Right cardiac atrium (tissue), 5 donors: ENCODE measurements at regions not wholly inside any gene's neighbourhood (a gene's known extent, or its start where the extent isn't known, plus 50 kb on each side); places are given as distances from the start of the nearest gene placed in this dataset.

ENCODE experiments used
- ATAC-seq, 2 donors: fragments of 200-7000 bp; cut with Tn5 transposase; one replicate each; pipeline versions ENCODE4 v1.8.0 to v1.9.1; 2020; ENCODE audit warnings: moderate library complexity in 2 of 2, mild to moderate bottlenecking in 1 of 2
- DNase-seq, 3 donors: peaks; one replicate each; pipeline ENCODE4 v3.0.0-alpha.2; 2020
- H3K27ac ChIP-seq: one replicate; pipeline ENCODE4 v1.5.1; 2013; ENCODE audit warnings: mild to moderate bottlenecking, low read length, control low read depth, moderate library complexity
- H3K27me3 ChIP-seq: one replicate; pipeline ENCODE4 v1.6.1; 2013; ENCODE audit not compliant: control insufficient read depth, insufficient read depth
- H3K4me1 ChIP-seq: one replicate; pipeline ENCODE4 v1.6.1; 2013; ENCODE audit warnings: low read length; ENCODE audit not compliant: control insufficient read depth, insufficient read depth
- H3K4me3 ChIP-seq: one replicate; pipeline ENCODE4 v1.5.1; 2013; ENCODE audit warnings: low read length, control low read depth
- H3K9me3 ChIP-seq: one replicate; pipeline ENCODE4 v1.6.1; 2013; ENCODE audit warnings: low read length; ENCODE audit not compliant: control insufficient read depth
- WGBS: extraction: QIAGEN DNeasy Blood & Tissue Kit; methylation state at CpG from one replicate; pipeline ENCODE4 v1.1.7; 2013; 5-methylcytosine and 5-hydroxymethylcytosine counted together
- intact Hi-C, 4 donors: fragments of 100-400 bp; cut with DNase I; formaldehyde crosslinking; loops; one replicate each; pipeline versions ENCODE4 v1.11.0 to v1.14.0; 2022 to 2023
- donor health status: healthy with polysubstance abuse.
- donor health status: DM: no; HTN: yes; CAD: no.
- donor health status: DM: no; HTN: no; CAD: no.
- donor health status: DM: no; HTN: yes; CAD: no; lungs with severe emphysema.
- donor health status: DM: yes; HTN: yes; CAD: no.

DNA sequence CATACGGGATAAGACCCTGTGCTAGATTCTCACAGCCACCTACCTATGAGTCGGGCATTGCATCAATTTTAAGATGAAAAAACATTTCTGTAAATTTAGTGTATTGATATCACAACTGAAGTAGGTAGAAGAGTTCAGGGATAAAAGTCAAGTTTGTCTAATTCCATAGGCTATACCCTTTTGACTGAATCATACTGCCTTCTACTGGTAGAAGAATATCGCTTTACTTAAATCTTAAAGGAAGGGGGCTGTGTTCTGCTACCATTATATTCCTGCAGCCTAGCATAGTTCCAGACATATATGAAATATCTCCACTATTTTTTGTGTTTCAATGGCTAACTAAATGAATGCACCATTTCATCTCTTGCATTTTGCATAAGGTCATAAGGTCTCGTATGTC is 1128.6 kb downstream of the CDH8 start:
- Histone ChIP-seq H3K27me3 (no peaks in the 10 kb centered on the region), H3K27ac (no peak overlapping the region), H3K4me1 (no peaks in the 10 kb centered on the region), H3K9me3 (no peaks in the 10 kb centered on the region), H3K4me3 (no peak overlapping the region)
- intact Hi-C loops: no loop called here
- 77% methylated on average over 4 of the region's 4 CpGs for WGBS
- ATAC-seq (no peak), DNase-seq (no peak)

DNA sequence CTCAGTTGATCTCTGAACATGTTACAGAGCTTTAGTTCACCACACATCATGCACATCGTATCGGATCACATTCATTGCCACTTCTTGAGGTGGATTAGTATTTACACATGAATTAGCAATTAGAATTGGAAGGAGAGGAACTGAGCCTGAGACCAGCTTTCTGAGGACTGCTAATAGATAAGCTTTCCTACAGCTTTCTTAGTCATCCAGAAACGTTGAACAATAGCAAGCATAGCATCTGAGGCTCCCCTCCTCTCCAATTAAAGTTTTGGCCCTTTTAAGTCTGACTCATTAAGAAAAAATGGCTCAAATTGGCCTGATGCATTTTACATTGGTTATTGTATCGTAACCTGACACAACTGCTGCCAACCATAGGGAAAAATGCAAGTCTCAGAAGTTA is 1130.4 kb downstream of the CDH8 start:
- no peak overlapping the region for H3K27ac ChIP-seq
- no peak for DNase-seq
- no peak overlapping the region for H3K4me3 ChIP-seq
- H3K27me3 ChIP-seq: no peaks in the 10 kb centered on the region
- no peaks in the 10 kb centered on the region for H3K9me3 ChIP-seq
- 56% methylated on average over 4 of the region's 4 CpGs for WGBS
- H3K4me1 ChIP-seq: no peaks in the 10 kb centered on the region
- no peak for ATAC-seq
- intact Hi-C loops: no loop called here

DNA sequence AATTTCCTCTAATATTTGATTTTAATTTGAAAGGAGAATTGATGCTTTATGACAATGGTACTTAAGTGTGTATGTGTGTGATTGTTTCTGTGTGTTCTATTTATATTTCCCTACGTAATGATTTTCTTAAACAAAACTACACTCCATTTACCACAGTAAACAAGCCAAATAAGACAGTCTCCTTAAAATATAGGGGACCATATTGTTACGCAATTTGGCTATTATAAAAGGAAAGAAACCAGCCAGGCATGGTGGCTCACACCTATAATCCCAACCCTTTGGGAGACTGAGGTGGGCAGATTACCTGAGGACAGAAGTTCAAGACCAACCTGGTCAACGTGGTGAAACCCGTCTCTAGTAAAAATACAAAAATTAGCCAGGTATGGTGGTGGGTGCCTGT is 1134.1 kb downstream of the CDH8 start:
- DNase-seq (no peak), ATAC-seq (no peak)
- no peaks in the 10 kb centered on the region for H3K9me3 ChIP-seq
- no peaks in the 10 kb centered on the region for H3K4me1 ChIP-seq
- 87% methylated on average over 4 of the region's 4 CpGs for WGBS
- H3K4me3 ChIP-seq: no peak overlapping the region
- H3K27ac ChIP-seq: no peak overlapping the region
- intact Hi-C loops: no loop called here
- H3K27me3 ChIP-seq: no peaks in the 10 kb centered on the region

DNA sequence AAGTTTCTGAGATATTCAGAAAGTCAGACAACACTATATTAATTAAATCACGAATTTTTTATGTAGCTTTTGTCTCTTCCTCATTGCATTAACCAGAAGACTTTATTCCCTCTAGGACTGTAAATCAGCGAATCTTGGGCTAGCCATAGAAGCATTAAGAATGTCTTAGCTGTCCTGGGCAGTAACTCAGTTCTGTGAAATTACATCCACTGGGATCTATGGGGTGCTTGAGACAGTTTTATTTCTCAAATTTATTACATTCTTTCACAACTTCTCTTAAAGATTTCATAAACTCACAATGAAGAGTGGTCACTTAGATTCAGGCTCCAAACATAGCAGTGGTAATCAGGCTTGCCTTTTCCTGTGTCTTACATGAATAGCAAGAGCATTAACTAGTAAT is 1153.4 kb downstream of the CDH8 start:
- H3K9me3 ChIP-seq: no peaks in the 10 kb centered on the region
- intact Hi-C loops: no loop called here
- no peak for DNase-seq
- WGBS: 57% methylated on average over 2 of the region's 2 CpGs
- no peak for ATAC-seq
- H3K4me3 ChIP-seq: no peak overlapping the region
- H3K4me1 ChIP-seq: no peaks in the 10 kb centered on the region
- no peak overlapping the region for H3K27ac ChIP-seq
- no peaks in the 10 kb centered on the region for H3K27me3 ChIP-seq

DNA sequence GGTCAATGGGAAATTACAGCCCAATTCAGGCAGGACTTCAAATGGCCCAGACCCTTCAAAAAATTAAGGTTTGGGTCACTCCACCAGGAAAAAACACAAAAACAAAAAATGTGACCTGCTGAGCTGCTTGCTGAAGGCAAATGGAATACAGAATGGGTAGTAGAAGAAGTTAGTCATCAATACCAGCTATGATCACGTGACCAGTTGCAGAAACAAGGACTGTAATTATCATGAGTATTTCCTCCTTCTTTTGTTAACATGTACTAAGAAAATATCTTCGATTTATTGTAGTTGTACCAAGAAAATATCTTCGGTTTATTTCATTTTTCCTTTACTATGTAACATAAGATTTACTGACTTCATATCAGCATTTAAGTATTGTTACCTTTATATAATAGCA is 1183.6 kb downstream of the CDH8 start:
- Histone ChIP-seq H3K4me3 (no peak overlapping the region), H3K4me1 (no peaks in the 10 kb centered on the region), H3K27me3 (no peaks in the 10 kb centered on the region), H3K9me3 (no peaks in the 10 kb centered on the region), H3K27ac (no peak overlapping the region)
- ATAC-seq: no peak
- DNase-seq: no peak
- 77% methylated on average over 3 of the region's 3 CpGs for WGBS
- intact Hi-C loops: no loop called here

DNA sequence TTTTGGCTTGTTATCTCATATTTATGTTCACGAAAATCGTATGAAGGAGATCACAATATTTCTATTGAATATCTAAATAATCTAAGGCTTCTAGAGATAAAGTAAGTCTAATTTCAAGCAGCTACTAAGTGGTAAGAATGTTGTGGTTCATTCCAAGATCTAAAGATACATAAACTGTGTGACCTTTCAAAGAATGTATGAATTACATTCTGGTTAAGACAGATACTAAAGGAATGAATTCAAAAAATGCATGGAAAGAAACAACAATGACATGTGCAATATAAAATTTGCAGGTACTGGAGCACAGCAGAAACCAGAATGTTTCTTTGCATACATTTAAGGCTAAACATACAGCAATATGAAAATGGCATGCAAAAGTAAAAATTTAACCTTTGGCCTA is 1214.6 kb downstream of the CDH8 start:
- DNase-seq: no peak
- intact Hi-C loops: no loop called here
- no peaks in the 10 kb centered on the region for H3K27me3 ChIP-seq
- 84% methylated on average over 2 of the region's 2 CpGs for WGBS
- H3K4me3 ChIP-seq: no peak overlapping the region
- ATAC-seq: no peak
- no peak overlapping the region for H3K27ac ChIP-seq
- H3K4me1 ChIP-seq: no peaks in the 10 kb centered on the region
- H3K9me3 ChIP-seq: no peaks in the 10 kb centered on the region

DNA sequence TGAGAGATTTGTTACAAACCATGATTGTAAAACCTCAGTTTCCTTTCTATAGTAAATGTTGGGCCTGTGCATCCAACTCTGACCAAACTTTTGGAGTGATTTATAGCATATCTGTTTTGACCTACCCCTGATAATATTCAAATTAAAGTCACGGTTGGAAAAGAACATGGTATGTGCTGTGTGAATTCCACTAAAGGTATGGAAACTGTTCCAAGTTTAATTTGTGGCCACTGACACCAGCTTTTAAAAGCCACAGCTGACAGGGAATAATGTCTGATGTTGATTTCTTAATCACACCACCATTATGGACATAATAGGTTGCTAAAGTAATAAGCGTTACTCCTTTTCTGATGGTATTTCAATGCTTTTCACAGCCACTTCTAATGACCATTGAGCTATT is 1215.9 kb downstream of the CDH8 start:
- ATAC-seq (no peak), DNase-seq (no peak)
- Histone ChIP-seq H3K4me1 (no peaks in the 10 kb centered on the region), H3K27ac (no peak overlapping the region), H3K4me3 (no peak overlapping the region), H3K27me3 (no peaks in the 10 kb centered on the region), H3K9me3 (no peaks in the 10 kb centered on the region)
- intact Hi-C loops: no loop called here
- 79% methylated on average over 2 of the region's 2 CpGs for WGBS

DNA sequence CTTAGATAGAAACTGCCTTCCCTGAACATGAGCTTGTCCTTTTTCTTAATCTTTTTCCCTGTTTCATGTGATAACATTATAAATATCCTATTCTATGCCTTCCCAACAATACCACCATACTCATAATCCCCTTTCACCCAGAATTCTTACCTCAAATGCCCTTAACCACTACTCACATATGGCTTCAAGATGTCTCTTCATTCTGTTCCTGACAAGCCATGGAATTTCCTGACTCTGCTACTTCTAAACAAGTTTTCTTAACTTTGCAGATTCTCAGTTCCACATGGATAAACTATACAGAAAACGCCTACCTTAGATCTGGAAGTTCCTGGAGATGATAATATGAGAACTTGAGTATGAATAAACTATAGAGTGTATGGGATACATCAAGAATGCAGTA is 1217.8 kb downstream of the CDH8 start:
- WGBS: 76% methylated on average over 1 of the region's 1 CpG
- ATAC-seq: no peak
- intact Hi-C loops: no loop called here

DNA sequence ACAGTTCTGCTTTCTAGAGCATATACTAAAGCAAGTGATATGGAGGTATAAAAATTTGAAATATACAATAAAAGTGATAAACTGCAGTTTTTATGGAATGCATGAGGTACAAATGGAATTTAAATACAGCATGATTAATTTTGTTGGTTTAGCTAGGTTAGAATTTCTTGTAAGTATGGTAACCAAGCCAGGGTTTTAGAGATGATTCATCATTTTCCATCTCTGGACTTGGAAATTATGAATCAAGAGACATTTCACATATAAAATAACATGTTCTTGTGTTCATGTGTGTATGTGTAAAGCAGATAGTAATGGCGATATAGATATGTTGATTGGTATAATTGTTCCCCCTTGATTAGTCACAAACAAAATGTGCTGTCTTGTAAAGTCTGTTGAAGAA is 1219.8 kb downstream of the CDH8 start:
- H3K4me3 ChIP-seq: no peak overlapping the region
- no peak for DNase-seq
- ATAC-seq: no peak
- no peaks in the 10 kb centered on the region for H3K27me3 ChIP-seq
- no peaks in the 10 kb centered on the region for H3K4me1 ChIP-seq
- 88% methylated on average over 1 of the region's 1 CpG for WGBS
- H3K27ac ChIP-seq: no peak overlapping the region
- H3K9me3 ChIP-seq: no peaks in the 10 kb centered on the region
- intact Hi-C loops: no loop called here

More for the DNA sequence above, 1217.8 kb downstream of the CDH8 start:
- no peak overlapping the region for H3K27ac ChIP-seq
- H3K9me3 ChIP-seq: no peaks in the 10 kb centered on the region
- DNase-seq: no peak
- H3K27me3 ChIP-seq: no peaks in the 10 kb centered on the region
- no peak overlapping the region for H3K4me3 ChIP-seq
- no peaks in the 10 kb centered on the region for H3K4me1 ChIP-seq

DNA sequence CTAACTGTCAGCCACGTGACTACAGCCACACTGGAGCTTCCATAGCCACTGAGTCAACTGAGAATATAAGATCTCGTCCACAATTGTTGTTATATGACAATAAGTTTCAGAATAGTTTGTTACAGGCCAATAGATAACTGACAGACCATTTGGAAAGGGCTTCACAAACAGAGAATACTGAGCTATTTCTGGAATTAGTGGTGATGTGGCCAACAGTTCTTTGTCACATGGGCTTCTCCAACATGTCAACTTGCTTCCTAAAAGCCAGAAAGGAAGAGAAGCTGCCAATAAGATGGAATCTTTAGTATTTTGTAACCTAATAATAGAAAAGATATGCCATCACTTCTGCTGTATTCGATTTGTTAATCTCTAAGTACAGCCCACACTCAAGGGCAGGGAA is 1220.4 kb downstream of the CDH8 start:
- Histone ChIP-seq H3K9me3 (no peaks in the 10 kb centered on the region), H3K27ac (peak overlapping the region; percentile 67), H3K4me3 (no peak overlapping the region), H3K4me1 (no peaks in the 10 kb centered on the region), H3K27me3 (no peaks in the 10 kb centered on the region)
- 38% methylated on average over 3 of the region's 3 CpGs for WGBS
- intact Hi-C loops: no loop called here
- DNase-seq (no peak), ATAC-seq (peak in 1 of 2 donors; percentile 29)

DNA sequence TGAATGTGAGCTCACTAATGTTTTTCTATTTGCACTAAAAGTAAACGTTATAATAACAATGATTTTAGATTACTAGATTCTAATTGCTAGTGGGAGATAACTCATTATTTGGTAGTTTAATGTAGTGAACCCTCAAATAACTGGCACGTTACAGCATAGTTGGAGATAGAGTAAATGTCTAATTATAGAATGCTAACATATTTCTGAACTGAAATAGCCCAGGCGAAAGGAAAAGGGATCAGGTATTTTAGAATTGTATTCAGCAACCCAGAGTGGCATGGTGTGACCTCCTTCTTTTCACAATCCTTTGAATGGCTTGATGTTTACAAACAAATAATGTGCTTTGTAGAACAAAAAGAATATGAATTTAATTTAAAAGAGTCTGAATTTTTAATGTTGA is 1221.2 kb downstream of the CDH8 start:
- WGBS: 46% methylated on average over 3 of the region's 3 CpGs
- Histone ChIP-seq H3K27me3 (no peaks in the 10 kb centered on the region), H3K9me3 (no peaks in the 10 kb centered on the region), H3K4me3 (no peak overlapping the region), H3K4me1 (no peaks in the 10 kb centered on the region), H3K27ac (no peak overlapping the region)
- intact Hi-C loops: no loop called here
- peak in 1 of 2 donors; percentile 52 for ATAC-seq
- DNase-seq: no peak

DNA sequence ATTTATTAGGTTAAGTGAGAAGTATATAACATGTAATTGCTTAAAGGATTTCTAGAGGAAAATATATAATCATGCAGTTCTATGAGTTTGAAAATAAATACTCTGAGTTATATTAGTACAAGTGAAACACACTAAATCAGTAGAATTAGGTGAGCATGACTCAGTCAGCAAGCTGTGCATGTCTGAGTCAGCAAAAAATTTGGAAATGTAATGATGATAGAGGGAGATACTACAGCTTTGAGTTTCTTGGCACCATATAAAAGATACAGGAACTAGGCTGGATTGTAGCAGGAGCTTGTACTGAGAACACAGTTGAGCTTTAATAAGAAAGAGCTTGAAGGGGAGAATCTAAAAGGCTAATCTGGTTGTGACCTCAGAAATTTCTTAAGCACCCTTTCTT is 1224.6 kb downstream of the CDH8 start:
- Histone ChIP-seq H3K27me3 (no peaks in the 10 kb centered on the region), H3K4me1 (no peaks in the 10 kb centered on the region), H3K4me3 (no peak overlapping the region), H3K27ac (no peak overlapping the region), H3K9me3 (no peaks in the 10 kb centered on the region)
- no peak for ATAC-seq
- DNase-seq: no peak
- intact Hi-C loops: no loop called here
